ENCODE measurements at regions not wholly inside any gene's neighbourhood (a gene's known extent, or its start where the extent isn't known, plus 50 kb on each side); places are given as distances from the start of the nearest gene placed in this dataset.

- no peak overlapping the region for H3K27ac ChIP-seq
Observed at GRCh38 chr21:23968008-23968407, 1639.3 kb downstream of the MRPL39 start.

GRCh38 chr21:23963454-23963853, 1643.8 kb downstream of the MRPL39 start:
- Histone ChIP-seq H3K27ac (no peak overlapping the region), H3K4me3 (ENCODE audit: low read depth, low read length) (no peak overlapping the region), H3K36me3 (no peaks in the 10 kb centered on the region), H3K9me3 (ENCODE audit: severe bottlenecking) (no peaks in the 10 kb centered on the region), H3K27me3 (ENCODE audit: insufficient read depth, low read depth, severe bottlenecking) (no peaks in the 10 kb centered on the region)
- DNase-seq: no peak
- no peak for TF ChIP-seq CTCF (IDR thresholded peaks at IDR 0.05; ENCODE audit: low read depth, low read length)

More at GRCh38 chr21:23968008-23968407, 1639.3 kb downstream of the MRPL39 start:
- Histone ChIP-seq H3K4me3 (ENCODE audit: low read depth, low read length) (no peak overlapping the region), H3K27me3 (ENCODE audit: insufficient read depth, low read depth, severe bottlenecking) (no peaks in the 10 kb centered on the region), H3K36me3 (no peaks in the 10 kb centered on the region), H3K9me3 (ENCODE audit: severe bottlenecking) (no peaks in the 10 kb centered on the region)
- no peak for DNase-seq
- TF ChIP-seq CTCF (IDR thresholded peaks at IDR 0.05; ENCODE audit: low read depth, low read length): no peak

GRCh38 chr21:23960769-23961168, 1646.5 kb downstream of the MRPL39 start:
- no peaks in the 10 kb centered on the region for H3K36me3 ChIP-seq
- H3K4me3 ChIP-seq (ENCODE audit: low read depth, low read length): no peak overlapping the region
- no peaks in the 10 kb centered on the region for H3K27me3 ChIP-seq (ENCODE audit: insufficient read depth, low read depth, severe bottlenecking)
- no peak for TF ChIP-seq CTCF (IDR thresholded peaks at IDR 0.05; ENCODE audit: low read depth, low read length)
- DNase-seq: no peak
- no peaks in the 10 kb centered on the region for H3K9me3 ChIP-seq (ENCODE audit: severe bottlenecking)
- H3K27ac ChIP-seq: no peak overlapping the region

- Histone ChIP-seq H3K9me3 (ENCODE audit: severe bottlenecking) (no peaks in the 10 kb centered on the region), H3K36me3 (no peaks in the 10 kb centered on the region), H3K27ac (no peak overlapping the region), H3K27me3 (ENCODE audit: insufficient read depth, low read depth, severe bottlenecking) (no peaks in the 10 kb centered on the region), H3K4me3 (ENCODE audit: low read depth, low read length) (no peak overlapping the region)
- no peak for TF ChIP-seq CTCF (IDR thresholded peaks at IDR 0.05; ENCODE audit: low read depth, low read length)
- DNase-seq: no peak
Observed at GRCh38 chr21:23955135-23955843, 1652.0 kb downstream of the MRPL39 start.

DNA sequence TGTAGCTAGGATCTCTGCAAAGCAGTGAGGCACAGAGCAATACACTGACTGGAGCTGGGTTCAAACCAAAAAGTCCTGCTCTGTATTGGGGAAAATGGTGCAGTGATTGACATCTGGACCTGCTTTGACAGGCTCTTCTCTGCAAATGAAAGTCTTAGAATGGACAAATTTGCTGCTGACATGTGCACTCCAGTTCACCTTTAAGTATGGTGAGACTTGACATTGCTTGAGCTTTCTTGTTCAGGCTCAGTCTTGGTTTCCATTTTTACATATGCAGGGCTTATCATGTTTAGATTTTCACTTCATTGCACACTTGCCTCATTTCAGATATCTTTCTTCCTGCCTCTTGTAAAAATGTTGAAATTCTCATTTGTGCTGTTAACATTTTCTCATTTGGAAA, 1655.0 kb downstream of the MRPL39 start:
- no peaks in the 10 kb centered on the region for H3K27me3 ChIP-seq (ENCODE audit: insufficient read depth, low read depth, severe bottlenecking)
- no peaks in the 10 kb centered on the region for H3K9me3 ChIP-seq (ENCODE audit: severe bottlenecking)
- no peak for TF ChIP-seq CTCF (IDR thresholded peaks at IDR 0.05; ENCODE audit: low read depth, low read length)
- H3K4me3 ChIP-seq (ENCODE audit: low read depth, low read length): no peak overlapping the region
- no peak for DNase-seq
- no peak overlapping the region for H3K27ac ChIP-seq
- no peaks in the 10 kb centered on the region for H3K36me3 ChIP-seq

DNA sequence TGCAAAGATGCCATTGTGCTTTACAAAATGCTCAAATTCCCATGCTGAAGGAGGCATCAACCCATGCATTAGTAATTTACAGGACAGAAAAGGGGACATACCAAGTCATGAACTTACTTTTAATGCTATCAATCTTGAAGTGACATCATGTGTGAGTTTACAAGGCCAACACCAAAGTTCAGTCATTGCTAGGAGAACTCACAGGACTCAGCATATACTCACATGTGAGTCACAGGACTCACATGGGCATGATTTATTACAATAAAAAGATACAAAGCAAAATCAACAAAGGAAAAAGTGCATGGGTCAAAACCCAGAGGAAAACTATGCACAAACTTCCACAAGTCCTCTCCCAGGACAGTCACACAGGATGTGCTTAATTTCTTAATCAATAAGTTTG, 1656.0 kb downstream of the MRPL39 start:
- Histone ChIP-seq H3K27ac (no peak overlapping the region), H3K9me3 (ENCODE audit: severe bottlenecking) (no peaks in the 10 kb centered on the region), H3K27me3 (ENCODE audit: insufficient read depth, low read depth, severe bottlenecking) (no peaks in the 10 kb centered on the region), H3K4me3 (ENCODE audit: low read depth, low read length) (no peak overlapping the region), H3K36me3 (no peaks in the 10 kb centered on the region)
- no peak for TF ChIP-seq CTCF (IDR thresholded peaks at IDR 0.05; ENCODE audit: low read depth, low read length)
- DNase-seq: no peak

Data from WERI-Rb-1 (cell line).